Stimulated activated CD4-positive, alpha-beta T cell treated with anti-CD3 and anti-CD28 coated beads, Interleukin-12 subunit alpha, Interleukin-12 subunit beta, amount 100 ng/mL, for 24 hours (primary cell): ENCODE measurements at regions not wholly inside any gene's neighbourhood (a gene's known extent, or its start where the extent isn't known, plus 50 kb on each side); places are given as distances from the start of the nearest gene placed in this dataset.
"Not testable (repeated sequence)": the region's sequence is repeated elsewhere in the genome, so short reads cannot be mapped to it uniquely, and the experiment has no call there.

ENCODE experiments used
- DNase-seq, 2 experiments: peaks; one replicate each; pipeline ENCODE4 v3.0.0-alpha.2; 2020; ENCODE audit warnings: low read depth in 2 of 2

DNA sequence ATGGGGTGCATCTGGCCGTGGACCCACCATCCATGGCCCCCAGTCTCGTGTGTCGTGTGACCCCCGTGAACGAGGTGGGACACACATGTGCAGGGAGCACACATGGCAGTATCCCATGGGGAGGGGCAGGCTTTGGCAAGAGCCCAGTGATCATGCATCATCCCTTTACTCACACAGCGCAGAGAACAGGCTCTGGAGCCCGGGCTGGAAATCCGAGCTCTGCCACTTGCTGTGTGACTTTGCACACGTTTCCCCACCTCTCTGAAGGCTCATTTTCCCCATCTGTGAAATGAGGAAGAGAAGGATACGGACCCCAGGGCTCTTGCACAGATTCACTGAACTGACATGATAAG, 119.9 kb downstream of the PHETA1 start:
- DNase-seq, result no peak

DNA sequence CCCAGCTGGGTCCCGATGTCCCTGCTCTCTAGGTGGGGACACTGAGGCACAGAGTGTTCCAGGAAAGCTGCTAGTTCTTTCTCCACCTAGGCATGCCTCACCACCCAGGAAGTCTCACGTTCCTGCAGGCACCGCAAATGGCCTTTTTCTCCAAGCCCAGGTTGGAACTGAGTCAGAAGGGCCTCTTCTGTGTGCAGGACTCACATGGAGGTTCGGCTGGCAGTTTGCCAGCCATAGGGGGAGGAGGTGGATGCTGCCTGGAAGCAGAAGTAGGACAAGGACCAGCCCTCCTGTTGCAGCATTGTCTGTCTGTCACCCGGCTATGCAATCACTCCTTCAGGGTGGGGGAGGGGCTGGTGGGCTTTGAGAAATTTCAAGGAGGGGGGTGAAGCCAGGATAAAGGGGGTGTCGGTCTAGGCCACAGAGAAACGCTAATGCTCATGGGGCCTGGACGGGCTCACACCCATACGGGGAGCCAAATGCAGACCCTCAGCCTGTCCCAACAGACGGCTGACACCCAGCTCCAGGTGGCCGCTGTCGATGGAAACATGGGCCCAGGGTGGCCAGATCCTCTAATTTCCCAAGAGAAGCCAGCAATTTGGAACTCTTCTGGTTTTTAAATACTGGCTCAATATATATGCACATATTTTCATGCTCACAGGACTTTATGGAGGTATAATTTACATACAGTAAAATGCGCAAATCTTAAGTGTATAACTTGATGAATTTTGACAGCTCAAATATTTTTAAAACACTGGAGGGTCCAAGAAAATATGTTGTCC, 120.5 kb downstream of the PHETA1 start:
- no peak for DNase-seq

DNA sequence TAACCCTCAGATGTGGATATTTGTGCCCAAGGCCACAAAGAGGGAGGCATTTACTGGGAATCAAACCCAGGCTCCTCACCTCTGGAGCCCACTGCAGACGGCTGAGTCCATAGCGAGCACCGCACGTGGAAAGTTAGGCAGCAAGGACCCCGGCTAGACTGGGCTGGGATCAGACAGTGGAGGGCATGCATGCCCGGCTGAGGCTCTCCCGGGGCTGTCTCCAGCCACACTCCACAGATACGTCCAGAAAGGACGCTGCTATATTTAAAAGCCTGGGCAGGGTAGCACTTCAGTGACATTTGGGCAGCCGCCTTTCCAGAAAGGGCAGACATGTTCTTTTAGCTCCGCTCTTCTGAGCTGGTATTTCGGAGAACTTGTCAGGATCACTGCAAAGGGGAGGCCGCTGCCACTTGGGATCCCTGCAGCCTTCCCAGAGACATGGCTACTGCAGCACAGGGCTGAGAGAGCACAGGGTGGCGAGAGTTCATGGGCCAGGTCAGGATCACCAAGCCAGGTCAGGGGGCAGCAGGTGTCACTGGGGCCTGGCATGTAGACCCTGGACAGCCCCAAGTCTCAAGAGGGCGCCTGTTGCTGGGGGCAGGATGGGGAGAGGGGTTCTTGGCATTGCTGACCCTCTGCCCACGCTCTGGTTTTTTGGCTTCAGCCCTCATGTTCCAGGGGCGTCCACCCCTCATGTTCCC, 121.7 kb downstream of the PHETA1 start:
- no peak for DNase-seq

DNA sequence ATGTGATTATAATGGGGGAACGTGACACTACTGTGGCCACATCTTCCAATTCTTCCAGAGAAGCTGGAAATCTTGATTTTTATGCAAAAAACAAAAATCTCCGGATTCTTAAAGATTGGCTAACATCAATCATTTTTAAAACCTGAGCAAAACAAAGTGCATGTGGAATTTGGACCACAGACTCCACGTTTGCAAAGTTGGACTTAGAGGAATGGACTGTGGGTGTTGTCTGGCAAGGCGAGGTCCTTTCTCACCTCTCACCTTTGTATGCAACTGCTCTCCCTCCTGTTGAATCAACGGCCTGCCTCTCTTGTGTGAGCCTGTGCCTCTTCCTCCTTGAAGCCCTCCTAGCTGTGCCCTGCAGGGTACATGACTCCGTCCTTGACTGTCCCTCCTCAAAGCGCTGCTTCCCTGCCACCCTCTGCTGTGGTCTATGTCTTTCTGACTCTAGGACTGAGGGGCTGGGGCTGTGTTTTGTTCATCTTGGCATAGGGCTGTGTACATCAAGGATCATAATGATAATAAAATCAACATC, 122.4 kb downstream of the PHETA1 start:
- no peak for DNase-seq

DNA sequence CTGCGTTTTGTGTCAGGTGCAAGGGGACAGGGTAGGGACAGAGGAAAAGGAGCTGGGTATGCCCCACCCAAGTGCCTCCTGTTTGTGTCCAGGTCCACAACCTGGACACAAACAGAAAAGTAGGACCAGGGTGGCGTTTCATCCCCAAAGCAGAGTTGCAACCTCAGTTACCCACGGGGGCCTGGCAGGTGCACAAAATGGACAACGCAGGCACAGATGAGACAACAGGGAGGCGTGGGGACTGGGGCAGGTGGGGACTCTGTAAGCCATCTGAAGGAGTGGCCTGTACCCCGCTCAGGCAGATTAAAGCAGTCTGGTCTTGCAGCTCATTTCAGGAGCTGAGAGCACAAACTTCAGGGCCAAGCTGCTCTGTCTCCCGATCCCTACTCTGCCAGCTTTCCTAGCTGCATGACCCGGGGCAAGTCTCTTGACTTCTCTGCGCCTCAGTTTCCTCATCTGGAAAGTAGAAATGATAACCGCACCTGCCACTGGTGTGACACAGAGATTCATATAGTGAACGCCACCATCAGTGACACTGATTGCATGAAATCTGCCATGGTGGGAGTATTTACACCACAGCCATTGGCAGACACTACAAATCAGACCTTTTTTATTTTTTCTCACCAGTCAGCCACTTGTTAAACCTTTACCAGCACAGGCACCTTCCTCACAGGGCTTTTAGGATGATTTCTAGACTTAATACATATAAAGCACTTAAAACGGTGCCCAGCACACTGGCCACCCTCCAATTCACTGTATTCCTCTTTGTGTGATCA, 123.0 kb downstream of the PHETA1 start:
- DNase-seq, result no peak

DNA sequence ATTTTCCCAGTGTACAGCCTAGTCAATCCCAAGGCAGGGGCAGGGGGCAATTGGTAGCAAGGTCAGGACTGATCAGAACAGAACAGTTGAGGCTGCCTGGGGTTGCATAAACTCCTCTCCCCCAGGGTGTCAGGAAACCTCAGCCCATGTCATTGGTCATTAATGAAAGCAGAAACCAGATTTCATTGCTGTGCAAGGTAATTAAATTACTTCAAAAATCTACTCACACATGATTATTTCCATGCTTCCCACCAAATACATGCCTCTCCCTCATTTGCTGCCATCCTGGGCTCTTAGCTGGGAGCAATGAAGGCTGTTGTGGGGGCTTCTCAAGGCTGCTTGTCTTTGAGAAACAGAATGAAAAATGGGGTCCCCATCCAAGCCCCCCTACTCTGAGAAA, 124.2 kb downstream of the PHETA1 start:
- DNase-seq, result no peak

DNA sequence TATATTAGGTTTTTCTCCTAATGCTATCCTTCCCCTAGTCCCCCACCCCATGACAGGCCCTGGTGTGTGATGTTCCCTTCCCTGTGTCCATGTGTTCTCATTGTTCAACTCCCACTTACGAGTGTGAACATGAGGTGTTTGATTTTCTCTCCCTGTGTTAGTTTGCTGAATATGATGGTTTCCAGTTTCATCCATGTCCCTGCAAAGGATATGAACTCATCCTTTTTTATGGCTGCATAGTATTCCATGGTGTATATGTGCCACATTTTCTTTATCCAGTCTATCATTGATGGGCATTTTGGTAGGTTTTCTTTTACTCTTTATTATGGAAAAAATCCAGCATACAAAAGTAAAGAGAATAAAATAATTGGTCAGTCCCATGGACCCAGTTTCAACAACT, 126.1 kb downstream of the PHETA1 start:
- DNase-seq, result not testable (repeated sequence)

DNA sequence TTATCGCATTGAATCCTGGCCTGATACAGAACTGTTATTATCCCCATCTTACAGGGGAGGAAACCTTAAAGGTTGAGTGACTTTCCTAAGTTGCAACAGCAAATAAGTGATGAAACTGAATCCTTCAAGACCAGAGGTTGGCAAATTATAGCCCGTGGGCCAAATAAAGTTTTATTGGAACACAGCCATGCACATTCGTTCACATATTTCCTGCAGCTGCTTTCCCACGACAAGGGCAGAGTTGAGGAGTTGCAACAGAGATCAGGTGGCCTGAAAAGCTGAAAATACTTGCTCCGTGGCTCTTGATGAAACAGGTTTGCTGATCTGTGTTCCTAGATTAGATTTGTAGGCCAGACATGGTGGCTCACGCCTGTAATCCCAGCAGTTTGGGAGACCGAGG, 126.7 kb downstream of the PHETA1 start:
- no peak for DNase-seq

DNA sequence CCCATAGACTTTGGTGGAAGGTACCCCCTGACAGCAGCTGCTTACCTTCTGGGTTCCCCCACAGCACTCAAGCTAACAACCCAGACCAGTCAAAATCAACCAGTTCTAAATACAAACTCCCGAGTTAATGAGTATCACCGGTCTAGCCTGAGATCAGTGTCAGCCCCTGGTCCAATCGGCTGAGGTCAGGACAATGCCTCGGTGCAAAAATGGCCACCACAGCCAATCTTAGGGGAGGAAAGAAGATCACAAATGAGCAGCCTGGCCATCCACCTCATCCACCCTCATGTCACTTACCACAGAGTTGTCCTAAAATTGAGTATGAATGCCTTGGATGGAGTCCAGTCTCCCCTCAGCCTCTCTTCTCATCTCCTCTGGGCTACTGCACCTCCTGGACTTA, 128.5 kb downstream of the PHETA1 start:
- DNase-seq, result no peak

DNA sequence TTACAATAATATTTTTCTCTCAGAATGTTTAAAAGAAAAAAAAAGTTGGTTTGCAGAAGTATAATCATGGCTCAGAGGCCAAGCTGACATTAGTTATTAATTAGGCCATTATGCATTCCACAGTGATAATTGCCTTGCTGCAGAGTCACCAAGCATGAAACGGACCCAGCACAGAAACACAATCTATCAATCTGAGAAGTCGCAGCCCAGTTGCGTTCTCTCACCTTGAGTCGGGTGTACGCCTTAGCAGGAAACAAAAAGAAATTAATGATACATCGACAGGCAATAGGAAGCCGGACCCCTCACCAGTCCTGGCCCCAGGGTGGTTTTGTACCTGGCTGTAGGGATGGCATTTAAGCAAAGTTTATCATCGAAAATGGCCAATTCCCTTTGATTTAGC, 129.7 kb downstream of the PHETA1 start:
- DNase-seq, result no peak

DNA sequence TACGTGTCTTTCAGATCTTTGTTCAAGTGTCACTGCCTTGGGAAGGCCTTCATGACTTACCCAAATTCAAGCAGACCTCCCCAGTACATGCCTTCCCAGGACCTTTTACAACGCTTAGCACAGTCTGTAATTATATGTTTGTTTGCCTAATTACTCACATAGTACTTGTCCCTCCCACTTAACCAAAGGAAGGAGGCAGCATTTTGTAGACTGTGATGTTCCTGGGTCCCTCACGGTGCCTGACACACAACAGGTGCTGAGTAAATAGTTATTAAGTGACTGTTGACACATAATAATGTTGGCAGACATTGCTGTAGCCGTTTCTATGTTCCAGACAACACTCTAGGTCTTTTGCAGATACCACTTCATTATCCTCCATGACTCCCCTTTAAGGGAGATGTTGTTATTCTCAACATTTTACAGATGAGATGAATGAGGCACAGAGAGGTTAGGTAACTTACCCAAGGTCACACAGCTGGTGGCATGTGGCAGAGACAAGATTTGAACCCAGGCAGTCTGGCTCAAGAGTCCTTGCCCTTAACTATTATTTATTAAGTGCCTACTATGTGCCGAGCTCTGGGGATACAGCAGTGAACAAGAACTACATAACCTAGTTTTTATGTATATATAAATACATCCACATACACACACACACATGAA, 130.7 kb downstream of the PHETA1 start:
- no peak for DNase-seq

DNA sequence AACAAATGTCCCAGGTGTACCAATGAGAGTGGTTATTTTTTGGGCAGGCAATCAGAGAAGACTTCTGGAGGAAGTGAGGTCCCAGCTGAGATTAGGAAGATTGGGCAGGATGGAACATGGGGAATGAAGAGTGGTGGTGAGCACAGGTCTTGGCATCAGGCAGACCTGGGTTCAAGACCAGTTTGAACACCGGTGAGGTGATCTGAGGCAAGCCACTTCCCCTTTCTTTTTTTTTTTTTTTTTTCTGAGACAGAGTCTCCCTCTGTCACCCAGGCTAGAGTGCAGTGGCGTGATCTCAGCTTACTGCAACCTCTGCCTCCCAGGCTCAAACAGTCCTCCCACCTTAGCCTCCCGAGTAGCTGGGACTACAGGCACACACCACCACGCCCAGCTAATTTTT, 134.4 kb downstream of the PHETA1 start:
- not testable (repeated sequence) for DNase-seq

DNA sequence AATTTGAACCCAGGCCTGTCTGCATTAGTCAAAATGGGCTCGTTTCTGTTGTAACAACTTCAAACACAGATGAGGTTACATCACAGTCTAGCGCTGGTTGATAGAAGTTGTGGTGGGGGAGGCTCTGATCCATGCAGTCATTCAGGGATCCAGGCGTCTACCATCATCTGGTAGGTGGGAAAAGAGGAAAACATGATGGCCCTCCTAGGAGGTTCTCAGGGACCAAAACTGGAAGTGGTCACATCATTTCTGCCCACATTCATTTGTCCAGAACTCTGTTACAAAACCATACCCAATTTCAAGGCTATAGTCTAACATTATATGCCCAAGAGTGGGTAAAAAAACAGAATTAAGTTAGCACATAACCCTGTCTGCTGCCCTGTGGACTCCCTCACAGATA, 135.1 kb downstream of the PHETA1 start:
- no peak for DNase-seq

DNA sequence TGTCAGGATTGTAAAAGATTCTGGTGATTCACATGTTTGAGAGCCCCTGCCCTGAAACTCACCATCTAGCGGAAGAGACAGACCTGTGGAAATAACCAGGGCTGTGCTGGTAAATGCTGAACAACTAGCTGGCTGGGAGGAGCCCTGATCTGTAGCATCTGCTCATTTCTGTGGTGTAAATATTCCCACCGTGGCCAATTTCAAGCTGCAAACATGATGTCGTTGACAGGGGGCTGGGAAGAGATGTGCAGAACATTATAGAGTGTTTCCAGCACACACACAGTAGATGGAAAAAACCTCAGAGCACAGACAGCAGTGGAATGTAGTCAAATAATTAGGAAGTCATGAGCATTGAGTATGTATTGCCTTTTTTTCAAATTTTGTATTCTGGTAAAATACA, 138.2 kb downstream of the PHETA1 start:
- DNase-seq, result no peak

DNA sequence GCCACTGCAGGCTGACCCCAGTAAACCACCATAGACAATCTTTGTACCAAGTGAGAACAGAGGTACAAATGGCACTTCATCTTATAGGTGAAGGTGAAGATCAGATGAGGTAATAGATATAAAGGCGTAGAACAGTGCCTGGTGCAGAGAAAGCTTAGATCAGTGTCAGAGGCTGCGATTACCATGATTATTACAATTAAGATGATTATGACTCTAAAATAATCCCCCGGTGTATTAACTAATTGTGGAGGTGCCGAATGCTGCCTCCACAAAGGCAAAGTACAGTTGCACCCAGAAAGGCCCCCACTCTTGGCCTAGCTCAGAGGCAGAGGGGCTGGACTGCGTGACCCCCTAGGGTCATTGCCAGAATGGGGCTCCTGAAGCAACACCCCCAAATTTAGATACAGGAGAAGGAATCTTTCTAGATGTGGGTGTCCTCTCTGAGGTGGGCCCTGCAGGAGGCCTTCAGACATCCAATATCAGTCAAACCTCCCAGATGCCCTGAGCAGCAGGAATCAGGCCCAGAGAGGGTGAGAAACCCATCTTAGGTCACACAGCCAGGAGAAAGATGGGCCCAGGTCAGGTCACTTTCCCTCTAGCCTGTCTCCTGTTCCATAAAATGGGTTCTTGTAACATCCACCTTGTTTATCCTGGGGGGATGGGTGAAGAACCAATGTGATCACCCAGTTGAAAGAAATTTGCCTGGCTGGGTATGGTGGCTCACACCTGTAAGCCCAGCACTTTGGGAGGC, 139.8 kb downstream of the PHETA1 start:
- DNase-seq, result no peak

DNA sequence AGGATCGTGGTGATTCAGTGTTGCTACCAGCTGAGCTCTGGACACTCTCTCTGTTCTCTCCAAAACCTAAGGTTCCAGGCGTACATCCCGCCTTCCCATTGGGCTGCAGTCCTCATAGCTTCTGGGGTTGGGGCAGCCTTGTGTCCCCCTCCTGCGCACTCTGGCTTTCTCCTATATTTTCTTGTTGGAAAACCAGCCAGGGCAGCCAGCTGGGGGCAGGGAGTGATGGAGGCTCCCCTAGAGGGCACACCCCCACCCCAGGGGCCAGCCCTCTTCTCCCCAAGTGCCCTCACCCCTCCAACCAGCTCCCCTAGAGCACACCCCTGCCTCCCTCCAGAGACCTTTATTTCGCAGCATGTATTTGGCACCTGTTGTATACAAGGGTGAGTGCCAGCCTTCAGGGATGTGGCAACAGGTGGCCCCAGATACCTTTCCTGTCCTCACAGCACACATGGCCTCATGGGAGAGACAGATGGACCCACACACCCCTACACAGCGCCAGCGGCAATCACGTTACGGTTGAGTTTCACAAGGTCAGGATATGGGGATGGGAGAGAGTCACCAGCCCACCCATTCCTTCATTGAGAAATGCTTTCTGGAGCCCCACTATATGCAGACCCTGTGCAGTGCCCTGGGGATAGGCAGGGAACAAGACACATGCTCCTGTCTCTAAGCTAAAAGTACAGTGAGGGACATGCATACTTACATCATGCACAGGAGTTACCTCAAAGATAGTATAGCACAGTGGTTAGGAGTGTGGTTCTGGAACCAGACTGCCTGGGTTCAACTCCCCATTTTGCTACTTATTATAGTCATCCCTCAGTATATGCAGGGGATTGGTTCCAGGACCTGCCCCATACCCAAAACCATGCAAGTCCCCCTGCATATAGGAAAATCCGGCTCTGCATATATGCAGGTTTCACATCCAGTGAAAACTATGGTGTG, 141.1 kb downstream of the PHETA1 start:
- DNase-seq, result no peak

DNA sequence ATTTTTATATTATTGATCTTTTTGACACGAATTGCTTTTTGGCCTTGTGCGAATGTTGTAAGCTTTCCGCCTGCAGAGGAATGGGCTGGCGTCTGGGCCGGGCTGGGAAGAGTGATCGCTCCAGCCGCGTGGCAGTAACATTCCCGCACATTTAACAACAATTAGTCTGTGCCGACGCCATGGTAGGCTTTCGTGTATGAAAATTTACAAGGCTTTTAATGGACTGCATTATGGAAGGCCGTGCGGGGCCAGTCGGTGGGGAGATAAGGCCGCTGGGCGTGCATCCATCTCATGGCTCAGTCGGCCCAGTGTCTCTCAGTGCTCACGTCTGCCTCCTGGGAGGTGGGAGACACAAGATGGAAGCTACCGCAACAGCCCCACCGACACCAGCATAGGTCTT, 142.2 kb downstream of the PHETA1 start:
- DNase-seq, result no peak

DNA sequence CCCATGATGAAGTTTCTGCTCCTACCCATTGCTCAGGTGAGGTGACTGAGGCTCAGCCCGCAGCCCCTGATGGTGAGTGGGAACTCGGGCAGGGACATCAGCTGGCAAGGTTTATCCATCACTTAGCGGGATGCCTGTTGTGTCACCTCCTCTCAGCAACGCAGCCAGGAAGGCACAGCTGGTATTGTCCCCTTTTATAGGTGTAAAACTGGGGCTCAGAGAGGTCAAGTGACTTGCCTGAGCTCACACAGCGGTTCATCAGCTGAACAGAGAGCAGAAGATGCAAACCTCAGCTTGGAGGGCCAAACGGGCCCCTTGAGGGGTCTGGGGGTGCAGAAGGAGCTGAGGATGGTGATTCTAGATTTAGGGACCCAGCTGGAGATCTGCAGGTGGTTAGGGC, 143.6 kb downstream of the PHETA1 start:
- no peak for DNase-seq

DNA sequence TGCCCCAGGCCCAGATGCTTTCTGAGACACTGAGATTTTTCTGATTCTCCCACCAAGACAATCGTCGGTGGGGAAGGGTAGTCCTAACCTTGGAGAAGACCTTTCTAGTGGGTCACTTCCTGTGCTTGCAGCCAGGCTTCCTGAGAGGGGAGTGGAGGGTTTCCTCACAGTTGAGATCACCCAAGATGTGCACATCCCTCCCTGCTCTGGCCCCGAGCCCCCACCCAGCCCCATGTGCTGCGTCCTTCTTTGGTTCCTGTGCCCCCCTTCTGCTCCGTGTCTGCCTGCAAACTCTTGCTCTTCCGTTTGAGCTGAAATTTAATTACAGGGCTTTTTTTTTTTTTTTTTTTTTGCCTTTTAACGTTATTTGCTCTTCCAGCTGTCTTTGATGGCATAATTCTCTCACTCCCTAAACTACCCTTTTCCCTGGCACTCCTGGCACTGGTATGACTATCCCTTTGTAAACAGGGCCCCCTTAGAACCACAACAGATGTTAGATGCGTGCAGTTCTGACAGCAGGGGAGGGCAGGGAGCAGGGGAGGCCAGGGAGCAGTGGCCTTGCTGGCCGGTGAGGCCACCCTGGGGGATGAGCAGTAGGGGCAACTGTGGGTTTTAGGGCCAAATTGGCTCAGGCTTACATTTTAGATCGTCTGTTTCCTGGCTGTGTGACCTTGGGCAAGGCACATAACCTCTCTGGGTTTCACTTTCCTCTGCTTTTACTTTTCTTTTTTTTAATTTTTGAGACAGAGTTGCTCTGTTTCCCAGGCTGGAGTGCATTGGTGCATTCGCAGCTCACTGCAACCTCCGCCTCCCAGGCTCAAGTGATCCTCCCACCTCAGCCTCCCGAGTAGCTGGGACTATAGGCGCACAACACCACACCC, 144.5 kb downstream of the PHETA1 start:
- DNase-seq, result no peak
